ENCODE measurements at regions not wholly inside any gene's neighbourhood (a gene's known extent, or its start where the extent isn't known, plus 50 kb on each side); places are given as distances from the start of the nearest gene placed in this dataset.

GRCh38 chr19:30879225-30879624, 470.0 kb downstream of the TSHZ3 start:
- Histone ChIP-seq H3K27me3 (ENCODE audit: control insufficient read depth, insufficient read depth, low read length) (no peaks in the 10 kb centered on the region), H3K27ac (ENCODE audit: low read length) (no peak overlapping the region), H3K9me3 (ENCODE audit: control insufficient read depth, insufficient read depth, low read depth, low read length) (no peaks in the 10 kb centered on the region), H3K4me3 (ENCODE audit: low read depth in 2 of 2, low read length in 2 of 2) (no peak overlapping the region), H3K36me3 (ENCODE audit: control insufficient read depth, insufficient read depth, low read length) (no peaks in the 10 kb centered on the region), H3K4me1 (ENCODE audit: control insufficient read depth, insufficient read depth, low read length) (no peaks in the 10 kb centered on the region)
- BruUV-seq (replicated peaks) = no TSS peak
- DNase-seq (ENCODE audit: low read depth, low spot score) (no peak), ATAC-seq (no peak)
- CTCF ChIA-PET = no interaction called here
- POLR2A ChIA-PET = no interaction called here
- in situ Hi-C loops (cut with HindIII; ENCODE audit: low pct_unique_long_range_greater_than_20kb, low sequenced_read_pairs) (no loop called here), intact Hi-C loops (cut with micrococcal nuclease; ENCODE audit: unreplicated experiment) (no loop called here)
- no peak for TF ChIP-seq SIN3A (IDR thresholded peaks at IDR 0.05; ENCODE audit: borderline replicate concordance, insufficient read depth, low read depth, low read length)
- TF ChIP-seq REST (IDR thresholded peaks at IDR 0.05; ENCODE audit: insufficient read depth in 1 of 2, low read depth in 2 of 2, low read length in 1 of 2) = no peak
- no peak for TF ChIP-seq POLR2AphosphoS5 (IDR thresholded peaks at IDR 0.05; ENCODE audit: low read depth, low read length)
- TF ChIP-seq TCF7L2 (IDR thresholded peaks at IDR 0.05; ENCODE audit: low read depth, low read length) = no peak
- no peak for TF ChIP-seq CTCF (IDR thresholded peaks at IDR 0.05)

GRCh38 chr19:30878495-30878894, 470.7 kb downstream of the TSHZ3 start:
- H3K27ac ChIP-seq (ENCODE audit: low read length) = no peak overlapping the region
- intact Hi-C loops (cut with micrococcal nuclease; ENCODE audit: unreplicated experiment) = no loop called here
- no TSS peak for BruUV-seq (replicated peaks)
- in situ Hi-C loops (cut with HindIII; ENCODE audit: low pct_unique_long_range_greater_than_20kb, low sequenced_read_pairs) = no loop called here
- H3K4me1 ChIP-seq (ENCODE audit: control insufficient read depth, insufficient read depth, low read length) = no peaks in the 10 kb centered on the region
- H3K27me3 ChIP-seq (ENCODE audit: control insufficient read depth, insufficient read depth, low read length) = no peaks in the 10 kb centered on the region
- TF ChIP-seq REST (IDR thresholded peaks at IDR 0.05; ENCODE audit: insufficient read depth in 1 of 2, low read depth in 2 of 2, low read length in 1 of 2) (no peak), CTCF (IDR thresholded peaks at IDR 0.05) (no peak), POLR2AphosphoS5 (IDR thresholded peaks at IDR 0.05; ENCODE audit: low read depth, low read length) (no peak), SIN3A (IDR thresholded peaks at IDR 0.05; ENCODE audit: borderline replicate concordance, insufficient read depth, low read depth, low read length) (no peak), TCF7L2 (IDR thresholded peaks at IDR 0.05; ENCODE audit: low read depth, low read length) (no peak)
- H3K4me3 ChIP-seq (ENCODE audit: low read depth in 2 of 2, low read length in 2 of 2) = no peak overlapping the region
- no peak for DNase-seq (ENCODE audit: low read depth, low spot score)
- H3K36me3 ChIP-seq (ENCODE audit: control insufficient read depth, insufficient read depth, low read length) = no peaks in the 10 kb centered on the region
- CTCF ChIA-PET = no interaction called here
- H3K9me3 ChIP-seq (ENCODE audit: control insufficient read depth, insufficient read depth, low read depth, low read length) = no peaks in the 10 kb centered on the region
- POLR2A ChIA-PET = no interaction called here
- no peak for ATAC-seq

All from Panc1 (cell line).